Activated CD4-positive, alpha-beta memory T cell treated with anti-CD3 and anti-CD28 coated beads for 36 hours (primary cell): ENCODE measurements at regions not wholly inside any gene's neighbourhood (a gene's known extent, or its start where the extent isn't known, plus 50 kb on each side); places are given as distances from the start of the nearest gene placed in this dataset.
"Not testable (repeated sequence)": the region's sequence is repeated elsewhere in the genome, so short reads cannot be mapped to it uniquely, and the experiment has no call there.

ENCODE experiments used
- CTCF ChIA-PET: fragments of 350-600 bp; sonication (Branson Sonifier 250); formaldehyde crosslinking; loops from one replicate; lab custom pipeline; 2021; ENCODE audit warnings: antibody characterized with exemption, inconsistent platforms; lab: Charles Lee
- POLR2A ChIA-PET: fragments of 350-600 bp; sonication (Branson Sonifier 250); formaldehyde crosslinking; loops from one replicate; lab custom pipeline; 2021; ENCODE audit warnings: antibody characterized with exemption; lab: Charles Lee
- DNase-seq: peaks from one replicate; pipeline ENCODE4 v3.0.0-alpha.2; 2020
- H3K27ac Mint-ChIP-seq: one replicate; pipeline ENCODE4 v1.8.0; 2021; ENCODE audit warnings: mixed read lengths
- H3K27me3 Mint-ChIP-seq: one replicate; pipeline ENCODE4 v1.8.0; 2021; ENCODE audit warnings: mixed read lengths
- H3K36me3 Mint-ChIP-seq: one replicate; pipeline ENCODE4 v1.8.0; 2021; ENCODE audit warnings: mixed read lengths
- H3K4me1 Mint-ChIP-seq: one replicate; pipeline ENCODE4 v1.8.0; 2021; ENCODE audit warnings: low read depth, mixed read lengths
- H3K4me3 Mint-ChIP-seq: one replicate; pipeline ENCODE4 v1.8.0; 2021; ENCODE audit warnings: mild to moderate bottlenecking, mixed read lengths
- H3K9me3 Mint-ChIP-seq: one replicate; pipeline ENCODE4 v1.8.0; 2021; ENCODE audit warnings: mixed read lengths
- intact Hi-C: fragments of 100-400 bp; cut with micrococcal nuclease; formaldehyde crosslinking; loops from one replicate; pipeline ENCODE4 v1.15.1; 2023

- intact Hi-C loops: no loop called here
- ChIA-PET CTCF (no interaction called here), POLR2A (no interaction called here)
- no peaks in the 10 kb centered on the region for H3K27me3 Mint-ChIP-seq
- no peak overlapping the region for H3K27ac Mint-ChIP-seq
- H3K4me3 Mint-ChIP-seq: no peak overlapping the region
- H3K9me3 Mint-ChIP-seq: peaks cover 12% of the 10 kb centered on the region
- H3K36me3 Mint-ChIP-seq: no peaks in the 10 kb centered on the region
- no peaks in the 10 kb centered on the region for H3K4me1 Mint-ChIP-seq
- DNase-seq: no peak
Observed at GRCh38 chr13:81606074-81606473, 1265.1 kb upstream of the SPRY2 start.

GRCh38 chr13:81602241-81602640, 1261.3 kb upstream of the SPRY2 start:
- no peaks in the 10 kb centered on the region for H3K27me3 Mint-ChIP-seq
- intact Hi-C loops: no loop called here
- no peaks in the 10 kb centered on the region for H3K4me1 Mint-ChIP-seq
- DNase-seq: no peak
- no peaks in the 10 kb centered on the region for H3K36me3 Mint-ChIP-seq
- ChIA-PET POLR2A (no interaction called here), CTCF (no interaction called here)
- no peak overlapping the region for H3K27ac Mint-ChIP-seq
- H3K4me3 Mint-ChIP-seq: no peak overlapping the region
- H3K9me3 Mint-ChIP-seq: peaks cover 9% of the 10 kb centered on the region

GRCh38 chr13:81597101-81597500, 1256.2 kb upstream of the SPRY2 start:
- H3K4me3 Mint-ChIP-seq: no peak overlapping the region
- no peak overlapping the region for H3K27ac Mint-ChIP-seq
- intact Hi-C loops: no loop called here
- H3K27me3 Mint-ChIP-seq: no peaks in the 10 kb centered on the region
- ChIA-PET CTCF (no interaction called here), POLR2A (no interaction called here)
- no peaks in the 10 kb centered on the region for H3K4me1 Mint-ChIP-seq
- DNase-seq: no peak
- peaks cover 9% of the 10 kb centered on the region for H3K9me3 Mint-ChIP-seq
- H3K36me3 Mint-ChIP-seq: no peaks in the 10 kb centered on the region

GRCh38 chr13:81596224-81596753, 1255.4 kb upstream of the SPRY2 start:
- DNase-seq: no peak
- no peak overlapping the region for H3K27ac Mint-ChIP-seq
- CTCF ChIA-PET: no interaction called here
- H3K4me1 Mint-ChIP-seq: no peaks in the 10 kb centered on the region
- H3K36me3 Mint-ChIP-seq: no peaks in the 10 kb centered on the region
- H3K9me3 Mint-ChIP-seq: peaks cover 6% of the 10 kb centered on the region
- intact Hi-C loops: no loop called here
- H3K27me3 Mint-ChIP-seq: no peaks in the 10 kb centered on the region
- H3K4me3 Mint-ChIP-seq: no peak overlapping the region
- POLR2A ChIA-PET: no interaction called here

- POLR2A ChIA-PET: no interaction called here
- Mint-ChIP-seq H3K4me1 (no peaks in the 10 kb centered on the region), H3K36me3 (no peaks in the 10 kb centered on the region), H3K27me3 (no peaks in the 10 kb centered on the region), H3K9me3 (peaks cover 7% of the 10 kb centered on the region), H3K4me3 (no peak overlapping the region), H3K27ac (no peak overlapping the region)
- CTCF ChIA-PET: no interaction called here
- intact Hi-C loops: no loop called here
- DNase-seq: no peak
Observed at GRCh38 chr13:81591528-81592220, 1250.7 kb upstream of the SPRY2 start.

GRCh38 chr13:81582381-81582780, 1241.5 kb upstream of the SPRY2 start:
- ChIA-PET CTCF (no interaction called here), POLR2A (no interaction called here)
- intact Hi-C loops: no loop called here
- H3K4me1 Mint-ChIP-seq: no peaks in the 10 kb centered on the region
- no peak overlapping the region for H3K4me3 Mint-ChIP-seq
- peaks cover 10% of the 10 kb centered on the region for H3K9me3 Mint-ChIP-seq
- H3K27me3 Mint-ChIP-seq: no peaks in the 10 kb centered on the region
- no peak overlapping the region for H3K27ac Mint-ChIP-seq
- DNase-seq: no peak
- no peaks in the 10 kb centered on the region for H3K36me3 Mint-ChIP-seq

- DNase-seq: no peak
- intact Hi-C loops: no loop called here
- no peaks in the 10 kb centered on the region for H3K27me3 Mint-ChIP-seq
- ChIA-PET POLR2A (no interaction called here), CTCF (no interaction called here)
- H3K27ac Mint-ChIP-seq: no peak overlapping the region
- no peak overlapping the region for H3K4me3 Mint-ChIP-seq
- peaks cover 10% of the 10 kb centered on the region for H3K9me3 Mint-ChIP-seq
- no peaks in the 10 kb centered on the region for H3K4me1 Mint-ChIP-seq
- no peaks in the 10 kb centered on the region for H3K36me3 Mint-ChIP-seq
Observed at GRCh38 chr13:81577601-81578195, 1236.8 kb upstream of the SPRY2 start.

GRCh38 chr13:81568824-81569223, 1227.9 kb upstream of the SPRY2 start:
- intact Hi-C loops: no loop called here
- no peak for DNase-seq
- H3K27ac Mint-ChIP-seq: no peak overlapping the region
- H3K4me3 Mint-ChIP-seq: no peak overlapping the region
- H3K9me3 Mint-ChIP-seq: peaks cover 2% of the 10 kb centered on the region
- H3K4me1 Mint-ChIP-seq: no peaks in the 10 kb centered on the region
- H3K27me3 Mint-ChIP-seq: no peaks in the 10 kb centered on the region
- POLR2A ChIA-PET: no interaction called here
- H3K36me3 Mint-ChIP-seq: no peaks in the 10 kb centered on the region
- CTCF ChIA-PET: interaction anchor here (0.7 kb wide), 1 partner anchor 102 kb away, joined by 3 read pairs; no protein-coding TSS in a partner anchor

- H3K9me3 Mint-ChIP-seq: peaks cover 3% of the 10 kb centered on the region
- no peaks in the 10 kb centered on the region for H3K4me1 Mint-ChIP-seq
- ChIA-PET POLR2A (no interaction called here), CTCF (no interaction called here)
- no peak overlapping the region for H3K27ac Mint-ChIP-seq
- H3K27me3 Mint-ChIP-seq: no peaks in the 10 kb centered on the region
- DNase-seq: no peak
- intact Hi-C loops: no loop called here
- no peak overlapping the region for H3K4me3 Mint-ChIP-seq
- no peaks in the 10 kb centered on the region for H3K36me3 Mint-ChIP-seq
Observed at GRCh38 chr13:81565849-81566248, 1224.9 kb upstream of the SPRY2 start.

GRCh38 chr13:81563091-81563490, 1222.2 kb upstream of the SPRY2 start:
- no peaks in the 10 kb centered on the region for H3K27me3 Mint-ChIP-seq
- intact Hi-C loops: no loop called here
- ChIA-PET POLR2A (no interaction called here), CTCF (no interaction called here)
- H3K4me3 Mint-ChIP-seq: no peak overlapping the region
- peaks cover 3% of the 10 kb centered on the region for H3K9me3 Mint-ChIP-seq
- DNase-seq: no peak
- no peak overlapping the region for H3K27ac Mint-ChIP-seq
- no peaks in the 10 kb centered on the region for H3K4me1 Mint-ChIP-seq
- H3K36me3 Mint-ChIP-seq: no peaks in the 10 kb centered on the region

- no peaks in the 10 kb centered on the region for H3K36me3 Mint-ChIP-seq
- CTCF ChIA-PET: no interaction called here
- DNase-seq: no peak
- POLR2A ChIA-PET: no interaction called here
- peaks cover 7% of the 10 kb centered on the region for H3K9me3 Mint-ChIP-seq
- no peak overlapping the region for H3K27ac Mint-ChIP-seq
- no peaks in the 10 kb centered on the region for H3K27me3 Mint-ChIP-seq
- no peaks in the 10 kb centered on the region for H3K4me1 Mint-ChIP-seq
- intact Hi-C loops: no loop called here
- H3K4me3 Mint-ChIP-seq: no peak overlapping the region
Observed at GRCh38 chr13:81562598-81562997, 1221.7 kb upstream of the SPRY2 start.

- no peaks in the 10 kb centered on the region for H3K4me1 Mint-ChIP-seq
- no peak for DNase-seq
- intact Hi-C loops: no loop called here
- H3K4me3 Mint-ChIP-seq: no peak overlapping the region
- ChIA-PET POLR2A (no interaction called here), CTCF (no interaction called here)
- H3K9me3 Mint-ChIP-seq: peaks cover 29% of the 10 kb centered on the region
- H3K27ac Mint-ChIP-seq: no peak overlapping the region
- no peaks in the 10 kb centered on the region for H3K36me3 Mint-ChIP-seq
- H3K27me3 Mint-ChIP-seq: no peaks in the 10 kb centered on the region
Observed at GRCh38 chr13:81551036-81551435, 1210.1 kb upstream of the SPRY2 start.

GRCh38 chr13:81546294-81546693, 1205.4 kb upstream of the SPRY2 start:
- intact Hi-C loops, H3K4me1 Mint-ChIP-seq, H3K4me3 Mint-ChIP-seq, H3K27me3 Mint-ChIP-seq, DNase-seq, CTCF ChIA-PET, H3K27ac Mint-ChIP-seq, H3K36me3 Mint-ChIP-seq, POLR2A ChIA-PET: not testable (repeated sequence)
- peaks cover 30% of the 10 kb centered on the region for H3K9me3 Mint-ChIP-seq
